NCI-H187 treated with DMSO at 0.1 percent for 48 hours (cell line): ENCODE measurements at regions not wholly inside any gene's neighbourhood (a gene's known extent, or its start where the extent isn't known, plus 50 kb on each side); places are given as distances from the start of the nearest gene placed in this dataset.
"Not testable (repeated sequence)": the region's sequence is repeated elsewhere in the genome, so short reads cannot be mapped to it uniquely, and the experiment has no call there.

Source experiments
- DNase-seq: peaks from one replicate; lab custom pipeline; 2025; lab: John Stamatoyannopoulos, UW

DNA sequence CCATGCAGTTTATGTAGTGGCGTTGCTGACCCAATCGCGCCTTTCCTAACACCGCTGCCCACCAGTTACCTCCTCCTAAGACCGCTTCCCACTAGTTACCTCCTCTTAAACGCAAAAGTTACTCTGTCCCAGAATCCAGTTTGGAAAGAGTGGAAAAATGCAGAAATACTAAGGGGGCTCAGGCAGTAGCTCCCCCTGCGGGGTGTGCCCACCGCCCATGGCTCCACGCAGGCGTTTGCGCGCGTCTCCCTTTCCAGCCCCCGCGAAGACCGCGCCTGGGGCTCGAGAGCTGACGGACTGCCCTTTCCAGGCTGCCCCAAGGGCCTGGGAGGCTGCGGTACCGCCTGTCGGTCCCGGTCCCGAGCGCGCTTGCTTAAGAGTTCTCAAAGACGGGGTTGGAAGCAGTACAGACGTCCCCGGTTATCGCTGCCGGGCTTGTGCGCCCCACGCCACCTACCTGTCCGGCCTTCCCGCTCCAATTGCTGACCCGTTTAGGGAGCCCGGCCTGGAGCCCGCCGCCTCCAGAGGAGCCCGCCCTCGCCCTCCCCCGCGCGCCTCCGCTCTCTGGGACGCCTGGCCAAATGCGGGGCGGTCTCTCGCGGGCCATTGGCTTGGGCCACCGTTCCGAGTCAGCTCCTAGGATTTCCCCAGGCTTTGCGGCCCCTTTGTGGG is 414.1 kb upstream of the ESRRG start:
- DNase-seq, result no peak

DNA sequence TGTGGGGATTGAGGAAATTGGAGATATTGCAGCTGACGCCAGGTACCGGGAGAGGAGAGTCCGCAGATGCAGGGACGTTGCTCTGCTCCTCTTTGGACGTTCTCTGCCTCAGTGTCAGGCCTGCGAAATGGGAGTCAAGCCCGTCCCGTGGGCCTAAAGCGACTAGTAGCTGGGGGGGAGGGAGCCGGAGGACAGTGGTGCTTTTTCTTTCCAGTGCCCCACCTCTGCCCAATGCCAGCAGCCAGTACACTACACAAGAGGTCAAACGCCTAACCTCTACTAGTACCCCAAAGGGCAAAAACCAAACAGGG is 413.6 kb upstream of the ESRRG start:
- no peak for DNase-seq

DNA sequence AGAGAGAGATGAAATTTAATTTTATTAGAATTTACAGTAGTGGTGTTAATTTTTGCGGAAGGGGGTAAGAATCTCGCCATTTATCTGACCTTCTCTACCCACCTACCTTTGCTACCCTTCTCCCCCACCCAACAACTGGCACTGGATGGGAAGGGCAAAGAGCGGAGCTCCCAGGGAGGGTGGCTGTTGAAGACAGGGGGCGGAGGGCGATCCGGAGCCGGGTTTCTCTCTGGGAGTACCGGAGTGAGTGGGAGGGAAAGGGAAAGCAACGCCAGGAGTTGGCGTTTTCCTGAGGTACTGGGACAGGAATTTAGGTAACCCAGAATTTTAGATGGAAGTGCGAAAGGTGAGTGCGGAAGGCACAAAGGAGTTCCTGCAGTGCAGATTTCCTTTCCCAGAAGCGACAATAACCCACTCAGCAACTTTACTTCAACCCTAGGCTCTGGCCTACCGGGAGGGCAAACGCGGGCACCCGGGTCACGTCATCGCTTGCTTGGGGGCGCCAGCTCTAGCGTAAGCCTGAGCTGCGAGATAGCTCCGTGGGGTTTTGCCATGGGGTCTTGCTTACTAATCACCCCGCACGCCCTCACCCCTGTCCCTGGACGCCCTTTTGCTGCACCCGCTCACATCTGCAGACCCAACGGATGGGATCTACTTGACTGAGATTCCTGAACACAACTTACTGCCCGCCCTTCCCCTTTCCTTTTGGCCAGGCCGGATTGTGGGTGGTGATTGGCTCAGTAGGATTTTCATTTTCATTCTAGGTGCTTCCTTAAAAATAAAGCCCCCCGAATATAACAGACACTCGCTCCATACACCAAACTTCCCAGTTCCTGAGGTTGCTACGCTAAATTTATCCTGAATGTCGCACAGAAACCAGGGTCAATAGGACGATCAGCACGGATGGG is 413.0 kb upstream of the ESRRG start:
- DNase-seq, result no peak

DNA sequence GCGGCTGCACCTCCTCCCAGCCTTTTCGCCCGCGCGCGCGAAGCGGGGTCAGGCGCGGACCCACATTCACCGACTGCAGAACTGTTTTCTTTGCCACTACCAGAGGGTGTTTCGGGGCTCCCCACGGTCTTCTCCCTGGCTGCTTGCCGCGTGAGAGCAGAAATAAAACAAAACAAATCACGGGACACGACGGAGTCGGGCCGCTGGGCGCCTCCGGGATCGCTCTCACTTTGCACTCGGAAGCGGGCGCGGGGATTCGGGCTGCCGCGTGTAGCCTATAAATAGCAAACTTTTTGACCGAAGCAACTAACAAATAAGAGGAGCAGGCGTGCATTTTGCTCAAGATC is 412.3 kb upstream of the ESRRG start:
- no peak for DNase-seq

DNA sequence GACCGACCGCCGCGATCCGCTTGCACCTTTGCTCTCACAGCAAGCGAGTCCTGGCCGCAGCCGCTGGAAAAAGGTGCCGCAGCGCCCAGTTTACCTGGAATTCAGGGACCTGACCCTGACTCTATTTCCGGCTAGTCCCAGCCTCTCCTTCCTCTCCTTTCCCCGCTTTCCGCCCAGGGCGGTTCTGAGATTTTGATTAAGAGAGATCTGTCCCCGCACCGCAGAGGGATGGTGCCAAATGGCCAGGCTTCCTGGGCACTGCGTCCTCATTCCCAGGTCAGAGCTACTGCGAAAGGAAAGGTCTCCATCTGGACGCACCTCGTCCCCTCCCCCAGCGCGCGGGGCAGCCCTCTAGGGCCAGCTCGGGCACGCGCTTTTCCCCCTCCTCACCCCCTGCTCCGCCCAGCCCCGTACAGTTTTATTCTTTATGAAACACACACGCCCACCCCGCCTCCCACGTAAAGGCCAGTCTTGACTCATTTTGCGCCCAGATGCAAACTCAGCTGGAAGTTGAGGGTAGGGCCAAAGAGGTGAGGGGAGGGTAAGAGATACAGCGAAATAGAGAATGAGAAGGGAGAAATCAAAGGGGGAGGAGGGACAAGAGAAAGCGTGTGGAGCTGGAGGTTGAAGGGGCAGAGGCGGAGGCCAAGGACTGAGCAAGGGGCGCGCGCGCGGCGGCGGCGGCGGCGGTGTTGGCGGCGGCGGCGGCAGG is 411.8 kb upstream of the ESRRG start:
- no peak for DNase-seq

DNA sequence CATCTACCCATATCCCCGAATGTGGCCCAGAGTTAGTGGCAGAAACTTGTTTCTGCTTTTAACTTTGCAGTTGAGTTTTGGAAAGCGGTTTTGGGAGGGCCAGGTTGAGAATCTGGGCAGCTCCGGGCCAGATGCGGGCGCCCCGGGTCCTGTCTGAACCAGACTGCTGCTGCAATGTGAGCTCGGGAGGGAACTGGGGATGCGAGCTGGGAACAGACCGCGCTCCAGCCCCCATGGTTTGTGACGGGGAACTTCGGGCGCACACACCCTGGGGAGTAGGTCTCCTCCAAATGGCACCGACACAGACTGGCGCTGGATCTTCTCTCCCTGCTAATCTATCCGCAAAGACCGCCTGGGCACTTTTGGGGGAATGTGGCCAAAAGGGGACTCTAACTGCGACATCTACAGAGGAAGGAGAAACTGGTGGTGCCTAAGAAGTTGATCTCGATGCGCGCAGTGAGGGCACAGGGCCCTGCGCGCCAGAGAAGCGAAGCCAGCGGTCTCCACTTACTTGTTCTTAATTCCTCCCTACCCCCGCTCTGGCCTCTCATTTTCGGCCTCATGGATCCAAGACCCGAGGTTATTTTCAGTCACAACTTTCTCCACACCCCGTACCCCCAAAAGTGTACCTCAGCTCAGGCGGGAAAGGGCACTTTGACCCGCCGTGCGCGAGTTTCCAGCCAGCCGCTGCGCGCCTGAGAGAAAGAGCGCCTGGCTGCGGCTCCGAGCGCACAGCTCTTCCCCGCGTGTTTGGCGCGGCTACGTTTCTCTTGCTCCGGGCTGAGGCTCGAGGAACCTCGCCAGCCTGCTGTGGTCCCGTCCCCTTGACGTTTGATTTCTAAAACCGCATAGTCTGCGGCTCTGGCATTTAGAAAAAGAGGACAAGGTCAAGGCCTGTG is 411.0 kb upstream of the ESRRG start:
- no peak for DNase-seq

DNA sequence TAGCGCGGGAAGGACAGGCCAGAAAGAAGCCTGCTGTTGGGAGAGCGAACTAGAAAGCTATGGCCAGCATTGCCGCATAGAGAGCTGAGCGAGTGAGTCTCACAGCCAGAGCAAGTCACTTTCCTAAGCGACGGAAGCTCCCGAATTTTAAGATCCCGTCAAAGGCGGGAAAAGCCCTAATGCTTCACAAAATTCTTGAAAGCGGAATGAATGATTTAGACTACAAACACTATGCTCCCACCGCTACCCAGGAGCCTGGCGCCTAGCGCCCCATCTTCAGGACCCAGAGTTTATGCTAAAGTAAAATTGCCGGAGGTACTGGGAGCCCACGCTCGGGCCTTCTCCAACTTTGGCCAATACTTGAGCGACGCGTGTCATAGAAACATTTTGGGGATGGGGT is 409.9 kb upstream of the ESRRG start:
- DNase-seq, result no peak

DNA sequence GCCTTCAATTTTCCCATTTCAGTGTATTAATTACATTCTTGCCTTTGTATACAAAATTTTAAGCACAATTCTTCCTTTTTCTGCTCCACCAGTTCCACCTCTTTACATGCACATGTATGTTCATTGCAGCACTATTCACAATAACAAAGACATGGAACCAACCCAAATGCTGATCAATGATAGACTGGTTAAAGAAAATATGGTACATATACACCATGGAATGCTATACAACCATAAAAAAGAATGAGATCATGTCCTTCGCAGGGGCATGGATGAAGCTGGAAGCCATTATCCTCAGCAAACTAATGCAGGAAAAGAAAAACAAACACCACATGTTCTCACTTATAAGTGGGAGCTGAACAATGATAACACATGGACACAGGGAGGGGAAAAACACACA is 400.1 kb upstream of the ESRRG start:
- DNase-seq, result not testable (repeated sequence)

DNA sequence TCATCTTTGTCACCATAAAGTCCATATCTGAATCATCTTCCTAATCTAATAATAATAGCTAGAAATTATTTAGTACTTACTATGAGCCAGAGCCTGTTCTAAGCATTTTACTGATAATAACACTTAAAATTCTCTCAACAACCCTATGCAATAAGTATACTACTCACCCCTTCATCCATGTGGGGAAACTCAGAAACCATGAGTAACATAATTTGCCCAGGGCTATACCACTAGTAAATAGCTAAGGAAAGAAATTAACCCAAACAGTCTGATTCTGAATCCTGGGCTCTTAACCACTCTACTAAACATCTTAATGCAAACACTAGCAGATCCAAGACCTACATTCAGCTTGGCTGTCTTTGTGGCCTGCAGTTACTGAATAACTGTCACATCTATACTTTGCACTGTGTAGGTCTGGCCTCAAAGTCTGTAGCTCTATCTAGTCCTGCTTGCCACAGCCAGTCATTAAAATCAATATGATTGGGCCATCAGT is 394.8 kb upstream of the ESRRG start:
- no peak for DNase-seq

DNA sequence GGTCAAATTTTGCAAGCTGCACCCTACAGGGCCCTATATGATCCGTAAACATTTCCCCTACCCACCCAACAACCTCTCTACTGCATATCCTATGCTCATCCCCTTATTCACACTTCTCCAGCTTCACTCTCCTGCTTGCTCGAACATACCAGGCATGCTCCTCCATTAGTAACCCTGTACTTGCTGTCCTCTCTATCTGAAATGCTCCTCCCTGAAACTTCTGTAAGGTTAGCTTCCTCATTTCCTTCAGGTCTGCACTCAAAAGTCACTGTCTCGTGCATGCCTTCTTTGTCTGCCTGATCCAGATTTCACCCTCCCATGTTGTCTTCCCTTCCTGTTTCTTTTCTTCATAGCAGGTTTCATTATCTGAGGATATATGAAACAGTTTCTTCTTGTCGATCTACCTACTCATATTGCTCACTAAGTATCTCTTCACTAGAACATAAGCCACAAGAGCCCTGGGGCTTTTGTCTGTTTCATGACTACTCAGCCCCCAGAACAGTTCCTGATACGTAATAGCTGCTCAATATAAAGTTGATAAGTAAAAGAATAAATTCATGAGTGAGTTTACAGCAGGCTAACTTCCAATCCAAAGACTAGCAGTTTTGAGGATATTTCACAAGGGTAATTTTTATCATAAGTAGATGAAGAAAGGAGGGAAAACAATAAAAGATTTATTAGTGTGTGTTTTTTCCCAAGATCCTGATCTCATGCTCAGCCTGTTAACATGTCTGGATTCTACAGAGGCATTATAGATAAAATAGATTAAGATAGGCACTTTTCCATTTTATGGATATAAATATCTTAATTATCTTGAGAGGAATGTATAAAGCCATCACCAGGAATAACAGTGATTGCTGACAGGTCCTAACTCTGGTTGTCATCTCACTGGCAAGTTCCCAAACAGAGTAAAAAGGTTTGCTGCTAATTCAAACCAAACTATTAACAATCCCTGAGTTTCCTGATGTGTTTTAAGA is 392.5 kb upstream of the ESRRG start:
- DNase-seq, result no peak

DNA sequence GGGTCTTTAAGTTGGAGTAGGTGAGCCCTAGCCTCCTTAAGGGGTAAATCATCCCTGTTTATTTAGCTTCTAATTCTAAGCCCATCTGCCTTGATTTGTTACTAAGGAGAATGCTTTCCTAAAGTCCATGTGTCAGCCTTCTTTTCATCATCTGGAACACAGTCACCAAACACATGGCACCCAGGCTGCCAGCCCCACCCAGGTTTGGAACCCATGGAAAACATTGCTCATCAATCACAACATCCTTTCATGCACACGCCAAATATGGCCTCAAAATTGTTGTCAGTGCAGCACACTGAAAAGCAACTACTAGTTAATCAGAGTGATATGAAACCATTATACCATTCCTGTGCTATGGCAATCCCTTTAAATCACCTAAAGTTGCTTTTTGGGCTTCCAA is 386.7 kb upstream of the ESRRG start:
- DNase-seq, result no peak

DNA sequence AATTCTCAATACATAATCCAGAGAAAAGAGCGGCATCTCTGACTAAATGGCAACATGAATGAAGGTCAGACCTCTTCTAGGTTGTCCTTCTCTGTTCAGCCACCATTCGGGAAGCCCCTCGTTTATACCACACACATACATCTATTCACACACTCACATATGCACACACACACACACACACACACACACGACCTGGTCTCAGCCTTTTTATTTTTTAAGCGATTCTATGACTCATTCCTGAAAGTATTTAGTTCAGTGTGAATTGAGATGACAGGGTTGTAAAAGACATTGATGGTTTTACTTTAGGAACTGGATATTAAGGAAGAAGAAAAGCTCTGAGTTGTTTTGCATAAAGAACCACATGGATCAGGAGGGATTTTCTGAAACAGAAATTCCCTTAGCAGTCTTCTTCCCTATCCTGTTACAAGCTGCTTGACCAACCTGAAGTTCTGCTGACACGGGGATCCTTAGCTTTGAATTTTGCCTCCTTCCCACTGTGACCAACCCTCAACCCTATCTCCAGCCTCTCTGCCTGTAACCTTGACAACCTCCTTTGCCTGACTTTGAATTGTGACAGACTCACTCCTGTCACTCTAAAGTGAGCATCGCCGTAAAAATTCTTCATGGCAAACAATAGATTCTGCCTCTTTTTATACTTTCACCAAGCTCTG is 383.1 kb upstream of the ESRRG start:
- DNase-seq, result no peak

DNA sequence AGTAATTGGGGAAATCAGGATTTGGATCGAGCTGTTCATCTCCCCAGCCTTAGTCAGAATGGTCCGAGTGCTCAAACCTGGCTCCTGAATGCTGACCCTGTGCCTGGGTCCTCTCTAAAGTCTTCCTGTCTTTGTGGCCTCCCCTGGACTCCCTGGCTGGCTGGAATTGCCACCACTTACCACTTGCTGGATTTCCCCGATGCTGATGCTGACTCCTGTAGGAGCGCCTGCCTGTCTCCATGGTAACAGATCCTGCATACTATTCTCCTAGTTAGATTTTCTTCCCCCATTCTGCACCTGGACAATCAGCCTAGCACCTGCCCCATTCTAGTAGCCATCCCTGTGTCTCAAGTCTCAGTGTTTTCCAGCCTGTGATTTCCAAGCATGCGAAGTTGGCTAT is 382.2 kb upstream of the ESRRG start:
- no peak for DNase-seq

DNA sequence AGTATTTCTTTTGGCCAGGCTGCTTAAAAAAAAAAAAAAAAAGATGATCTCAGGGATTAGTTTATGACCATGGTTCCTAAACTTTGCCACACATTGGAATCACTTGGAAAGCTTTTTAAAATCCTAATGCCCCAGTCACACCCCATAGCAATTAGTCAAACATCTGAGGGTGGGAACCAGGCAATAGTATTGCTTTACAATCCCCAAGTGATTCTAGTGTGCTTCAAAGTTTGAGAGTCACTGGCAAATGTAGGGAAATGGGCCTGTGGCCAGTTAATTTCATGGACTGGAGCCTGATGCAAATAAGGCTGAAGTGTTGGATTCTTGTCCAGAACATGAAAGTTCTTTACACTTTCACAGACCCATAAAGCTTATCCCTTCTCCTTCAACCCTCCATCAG is 374.6 kb upstream of the ESRRG start:
- DNase-seq, result no peak

DNA sequence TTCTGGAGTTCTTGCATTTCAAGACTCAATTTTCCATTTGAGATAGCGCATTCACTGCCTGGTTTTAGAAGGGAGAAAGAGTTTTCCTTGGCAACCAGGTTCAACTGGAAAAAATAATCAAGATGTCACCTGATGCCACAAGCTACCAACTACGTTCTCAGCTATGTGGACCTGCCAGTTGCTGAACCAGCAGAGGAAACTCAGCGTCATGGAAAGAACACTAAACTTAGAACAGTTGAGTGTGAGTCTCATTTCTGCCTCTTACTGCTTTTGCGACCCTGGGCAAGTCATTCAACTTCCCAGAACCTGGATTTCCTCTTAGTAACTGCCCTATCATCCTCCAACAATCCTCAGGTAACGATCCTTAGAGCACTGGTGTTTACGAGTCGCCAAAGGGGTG is 373.0 kb upstream of the ESRRG start:
- no peak for DNase-seq

DNA sequence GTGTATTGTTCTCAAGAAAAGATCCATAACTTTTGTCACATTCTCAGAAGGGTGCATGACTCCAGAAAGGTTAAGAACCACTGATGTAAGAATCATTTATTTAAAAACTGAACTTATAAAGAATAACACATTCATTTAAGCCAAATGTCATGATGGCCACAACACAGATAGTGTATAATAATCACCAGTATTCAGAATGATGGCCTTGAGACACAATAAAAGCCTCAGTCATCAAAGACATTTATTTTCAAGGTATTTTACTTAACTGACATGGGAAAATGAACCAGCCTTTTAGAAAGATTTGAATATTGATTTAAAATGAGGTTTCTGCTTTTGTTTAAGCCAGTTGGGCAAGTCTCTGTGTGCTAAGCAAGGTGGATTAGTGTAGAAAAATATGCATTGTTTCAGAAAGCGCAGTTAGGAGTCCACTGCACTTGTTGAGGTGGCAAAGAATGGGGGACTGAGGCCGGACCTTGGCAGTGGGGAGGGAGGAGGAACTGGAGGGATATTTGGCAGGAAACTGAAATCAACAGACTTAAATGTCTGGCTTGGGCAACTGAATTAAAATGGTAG is 371.9 kb upstream of the ESRRG start:
- no peak for DNase-seq

DNA sequence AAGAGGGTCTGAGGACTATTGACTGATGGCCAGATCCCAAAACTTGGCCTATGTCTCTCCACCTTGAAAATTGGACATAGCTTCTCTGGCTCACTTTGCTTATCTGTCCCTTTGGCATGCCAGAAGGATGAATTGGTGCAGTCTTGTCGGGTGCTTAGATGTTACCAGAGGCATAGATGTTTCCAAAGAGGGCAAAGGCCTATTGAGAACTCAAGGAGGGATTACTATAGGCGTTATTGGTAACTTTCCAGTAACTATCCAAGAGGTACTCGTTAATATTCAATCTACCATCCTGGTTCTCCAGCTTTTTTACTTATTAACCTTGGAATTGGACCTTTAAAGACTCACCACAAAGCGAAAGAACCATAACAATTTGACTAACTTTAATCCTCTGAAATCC is 368.3 kb upstream of the ESRRG start:
- DNase-seq, result no peak

DNA sequence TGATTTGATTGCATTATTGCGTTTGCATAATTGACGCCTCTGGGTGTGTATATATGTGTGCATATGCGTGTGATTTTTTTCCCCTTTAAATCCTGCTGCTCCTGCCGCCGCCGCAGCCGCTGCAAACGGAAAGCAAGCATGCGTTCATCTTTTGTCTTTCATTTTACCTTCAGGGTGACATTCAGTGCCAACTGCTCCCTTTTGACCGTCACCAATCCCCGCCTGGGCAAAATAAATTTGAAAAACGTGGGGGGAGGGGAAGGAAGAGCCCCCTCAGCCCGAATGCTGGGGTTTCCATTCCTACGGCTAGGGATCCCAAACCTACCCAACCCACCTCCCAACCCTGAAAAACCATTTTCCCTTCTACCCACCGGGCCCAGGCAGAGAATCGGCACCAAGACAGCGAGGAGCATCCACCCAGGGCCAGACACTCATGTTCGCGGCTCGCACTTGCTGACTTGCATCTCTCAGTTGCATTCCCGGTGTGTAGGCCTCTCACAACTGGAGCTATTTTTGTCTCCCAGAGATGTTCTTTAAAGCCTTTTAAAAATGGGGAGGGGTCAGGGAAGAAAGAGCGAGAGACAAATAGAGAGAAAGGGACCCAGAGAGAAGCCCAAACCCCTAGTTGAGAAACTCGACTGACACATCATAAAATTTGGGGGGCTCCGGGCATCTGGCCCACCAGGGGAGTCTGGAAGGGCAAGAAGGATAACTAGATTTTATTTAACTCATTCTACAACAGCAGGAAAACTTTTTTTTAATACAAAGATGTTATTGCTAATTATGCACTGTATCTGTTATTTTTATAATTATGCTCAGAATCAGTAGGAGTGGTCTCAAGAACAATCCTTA is 367.1 kb upstream of the ESRRG start:
- DNase-seq, result no peak
